Gastrocnemius medialis (tissue), 4 donors: ENCODE measurements at regions not wholly inside any gene's neighbourhood (a gene's known extent, or its start where the extent isn't known, plus 50 kb on each side); places are given as distances from the start of the nearest gene placed in this dataset.
"Not testable (repeated sequence)": the region's sequence is repeated elsewhere in the genome, so short reads cannot be mapped to it uniquely, and the experiment has no call there.

Experiments used
- POLR2A ChIP-seq, 2 donors: fragments of 450-650 bp; IDR thresholded peaks; one replicate each; pipeline ENCODE4 v1.6.1; 2017; ENCODE audit warnings: antibody characterized with exemption in 2 of 2, mild to moderate bottlenecking in 2 of 2, moderate library complexity in 2 of 2
- TF ChIP-seq, protein P1 (sequence below), 5 experiments: fragments of 450-650 bp in 3 of 5; fragments of 200-600 bp in 2 of 5; sonication (generic) in 2 of 5; IDR thresholded peaks in 4 of 5; conservative IDR thresholded peaks in 1 of 5; 1 replicate in 4 of 5; 2 replicates in 1 of 5; pipeline ENCODE4 v1.5.1; 2016 to 2019; ENCODE audit warnings: antibody characterized with exemption in 5 of 5, mild to moderate bottlenecking in 3 of 5, moderate library complexity in 3 of 5

- TF ChIP-seq, protein P1, sequence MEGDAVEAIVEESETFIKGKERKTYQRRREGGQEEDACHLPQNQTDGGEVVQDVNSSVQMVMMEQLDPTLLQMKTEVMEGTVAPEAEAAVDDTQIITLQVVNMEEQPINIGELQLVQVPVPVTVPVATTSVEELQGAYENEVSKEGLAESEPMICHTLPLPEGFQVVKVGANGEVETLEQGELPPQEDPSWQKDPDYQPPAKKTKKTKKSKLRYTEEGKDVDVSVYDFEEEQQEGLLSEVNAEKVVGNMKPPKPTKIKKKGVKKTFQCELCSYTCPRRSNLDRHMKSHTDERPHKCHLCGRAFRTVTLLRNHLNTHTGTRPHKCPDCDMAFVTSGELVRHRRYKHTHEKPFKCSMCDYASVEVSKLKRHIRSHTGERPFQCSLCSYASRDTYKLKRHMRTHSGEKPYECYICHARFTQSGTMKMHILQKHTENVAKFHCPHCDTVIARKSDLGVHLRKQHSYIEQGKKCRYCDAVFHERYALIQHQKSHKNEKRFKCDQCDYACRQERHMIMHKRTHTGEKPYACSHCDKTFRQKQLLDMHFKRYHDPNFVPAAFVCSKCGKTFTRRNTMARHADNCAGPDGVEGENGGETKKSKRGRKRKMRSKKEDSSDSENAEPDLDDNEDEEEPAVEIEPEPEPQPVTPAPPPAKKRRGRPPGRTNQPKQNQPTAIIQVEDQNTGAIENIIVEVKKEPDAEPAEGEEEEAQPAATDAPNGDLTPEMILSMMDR (IDR thresholded peaks at IDR 0.05 in 4 of 5, conservative IDR thresholded peaks at IDR 0.05 in 1 of 5), result not testable (repeated sequence)
- not testable (repeated sequence) for TF ChIP-seq POLR2A (IDR thresholded peaks at IDR 0.05)
These were observed 468.8 kb downstream of the PREX1 start for GRCh38 chr20:48359055-48359390.
